Esophagus muscularis mucosa (tissue), 4 donors: ENCODE measurements at regions not wholly inside any gene's neighbourhood (a gene's known extent, or its start where the extent isn't known, plus 50 kb on each side); places are given as distances from the start of the nearest gene placed in this dataset.

Source experiments
- DNase-seq: peaks from one replicate; pipeline ENCODE4 v3.0.0-alpha.2; 2017; ENCODE audit errors: extremely low spot score
- H3K27ac ChIP-seq, 4 donors: fragments of 200-600 bp; sonication (generic); replicated peaks in 1 of 4; 1 replicate in 3 of 4; 2 replicates in 1 of 4; pipeline ENCODE4 v1.5.1; 2016 to 2019; ENCODE audit warnings: mild to moderate bottlenecking in 1 of 4
- H3K27me3 ChIP-seq, 4 donors: fragments of 200-600 bp; sonication (generic); one replicate each; pipeline versions ENCODE4 v1.5.1 to v1.6.0; 2016 to 2019
- H3K36me3 ChIP-seq, 4 donors: fragments of 200-600 bp; sonication (generic); one replicate each; pipeline ENCODE4 v1.5.1; 2016 to 2019
- H3K4me1 ChIP-seq, 4 donors: fragments of 200-600 bp; sonication (generic); one replicate each; pipeline ENCODE4 v1.5.1; 2016 to 2019
- H3K4me3 ChIP-seq, 4 donors: fragments of 200-600 bp; sonication (generic); 1 replicate in 2 of 4; 2 replicates in 2 of 4; pipeline ENCODE4 v1.5.1; 2016 to 2019; ENCODE audit warnings: mild to moderate bottlenecking in 4 of 4, moderate library complexity in 1 of 4
- H3K9me3 ChIP-seq, 4 donors: fragments of 200-600 bp; sonication (generic); 1 replicate in 3 of 4; 2 replicates in 1 of 4; pipeline ENCODE4 v1.5.1; 2016 to 2019
- EP300 ChIP-seq: sonication (generic); formaldehyde crosslinking; IDR thresholded peaks from one replicate; pipeline ENCODE4 v1.6.1; 2017; ENCODE audit warnings: antibody characterized with exemption
- POLR2A ChIP-seq: fragments of 450-650 bp; IDR thresholded peaks from one replicate; pipeline ENCODE4 v1.6.1; 2017; ENCODE audit warnings: antibody characterized with exemption, moderate library complexity, mild to moderate bottlenecking, low read depth
- POLR2AphosphoS5 ChIP-seq, 2 donors: sonication (generic); formaldehyde crosslinking; IDR thresholded peaks; one replicate each; pipeline ENCODE4 v1.6.1; 2017; ENCODE audit warnings: antibody characterized with exemption in 2 of 2
- WGBS: methylation state at CpG from one replicate; pipeline ENCODE4 v1.1.5; 2018; 5-methylcytosine and 5-hydroxymethylcytosine counted together
- intact Hi-C: fragments of 100-400 bp; cut with DNase I; formaldehyde crosslinking; loops from one replicate; pipeline ENCODE4 v1.15.1; 2023
- TF ChIP-seq, protein P1 (sequence below), 3 experiments: fragments of 200-600 bp in 2 of 3; fragments of 450-650 bp in 1 of 3; sonication (generic) in 2 of 3; IDR thresholded peaks; one replicate each; pipeline ENCODE4 v1.5.1; 2017 to 2019; ENCODE audit warnings: antibody characterized with exemption in 3 of 3, mild to moderate bottlenecking in 2 of 3, moderate library complexity in 1 of 3

GRCh38 chr2:16135196-16135912 lies 195.0 kb downstream of the MYCN start:
- peak; percentile 84 for DNase-seq
- H3K9me3 ChIP-seq, result no peaks in the 10 kb centered on the region
- H3K27me3 ChIP-seq, result no peaks in the 10 kb centered on the region
- TF ChIP-seq POLR2A (no peak), EP300 (no peak), POLR2AphosphoS5 (IDR thresholded peaks at IDR 0.05) (no peak)
- TF ChIP-seq, protein P1, sequence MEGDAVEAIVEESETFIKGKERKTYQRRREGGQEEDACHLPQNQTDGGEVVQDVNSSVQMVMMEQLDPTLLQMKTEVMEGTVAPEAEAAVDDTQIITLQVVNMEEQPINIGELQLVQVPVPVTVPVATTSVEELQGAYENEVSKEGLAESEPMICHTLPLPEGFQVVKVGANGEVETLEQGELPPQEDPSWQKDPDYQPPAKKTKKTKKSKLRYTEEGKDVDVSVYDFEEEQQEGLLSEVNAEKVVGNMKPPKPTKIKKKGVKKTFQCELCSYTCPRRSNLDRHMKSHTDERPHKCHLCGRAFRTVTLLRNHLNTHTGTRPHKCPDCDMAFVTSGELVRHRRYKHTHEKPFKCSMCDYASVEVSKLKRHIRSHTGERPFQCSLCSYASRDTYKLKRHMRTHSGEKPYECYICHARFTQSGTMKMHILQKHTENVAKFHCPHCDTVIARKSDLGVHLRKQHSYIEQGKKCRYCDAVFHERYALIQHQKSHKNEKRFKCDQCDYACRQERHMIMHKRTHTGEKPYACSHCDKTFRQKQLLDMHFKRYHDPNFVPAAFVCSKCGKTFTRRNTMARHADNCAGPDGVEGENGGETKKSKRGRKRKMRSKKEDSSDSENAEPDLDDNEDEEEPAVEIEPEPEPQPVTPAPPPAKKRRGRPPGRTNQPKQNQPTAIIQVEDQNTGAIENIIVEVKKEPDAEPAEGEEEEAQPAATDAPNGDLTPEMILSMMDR (IDR thresholded peaks at IDR 0.05), result no peak
- H3K4me1 ChIP-seq, result no peaks in the 10 kb centered on the region
- H3K27ac ChIP-seq, result no peak overlapping the region
- H3K4me3 ChIP-seq, result no peak overlapping the region
- no peaks in the 10 kb centered on the region for H3K36me3 ChIP-seq
- intact Hi-C loops, result no loop called here

- no peaks in the 10 kb centered on the region for H3K27me3 ChIP-seq
- H3K9me3 ChIP-seq, result no peaks in the 10 kb centered on the region
- 88% methylated on average over 8 of the region's 9 CpGs for WGBS
- no peak overlapping the region for H3K27ac ChIP-seq
- peak; percentile 82 for DNase-seq
- intact Hi-C loops, result no loop called here
- no peak overlapping the region for H3K4me3 ChIP-seq
- TF ChIP-seq EP300 (no peak), POLR2A (no peak), POLR2AphosphoS5 (IDR thresholded peaks at IDR 0.05) (no peak)
- TF ChIP-seq, protein P1 (IDR thresholded peaks at IDR 0.05), result no peak
- H3K4me1 ChIP-seq, result no peaks in the 10 kb centered on the region
- H3K36me3 ChIP-seq, result no peaks in the 10 kb centered on the region
These were observed 194.3 kb downstream of the MYCN start for GRCh38 chr2:16134436-16135165.

GRCh38 chr2:16130906-16131400 lies 190.6 kb downstream of the MYCN start:
- no peak for TF ChIP-seq POLR2A
- TF ChIP-seq, protein P1 (IDR thresholded peaks at IDR 0.05), result no peak
- no peak for TF ChIP-seq EP300
- TF ChIP-seq POLR2AphosphoS5 (IDR thresholded peaks at IDR 0.05), result no peak
- H3K27ac ChIP-seq, result no peak overlapping the region
- no peaks in the 10 kb centered on the region for H3K36me3 ChIP-seq
- 78% methylated on average over 7 of the region's 8 CpGs for WGBS
- H3K4me1 ChIP-seq, result no peaks in the 10 kb centered on the region
- intact Hi-C loops, result no loop called here
- no peaks in the 10 kb centered on the region for H3K9me3 ChIP-seq
- no peaks in the 10 kb centered on the region for H3K27me3 ChIP-seq
- no peak for DNase-seq
- no peak overlapping the region for H3K4me3 ChIP-seq

GRCh38 chr2:16130541-16130880 lies 190.2 kb downstream of the MYCN start:
- WGBS, result 87% methylated on average over 5 of the region's 5 CpGs

GRCh38 chr2:16129716-16130540 lies 189.6 kb downstream of the MYCN start:
- no peak overlapping the region for H3K27ac ChIP-seq
- no peaks in the 10 kb centered on the region for H3K4me1 ChIP-seq
- no peaks in the 10 kb centered on the region for H3K36me3 ChIP-seq
- H3K27me3 ChIP-seq, result peaks cover 0 to 3% (median 0%) of the 10 kb centered on the region in 4 donors
- TF ChIP-seq POLR2A (no peak), POLR2AphosphoS5 (IDR thresholded peaks at IDR 0.05) (no peak), EP300 (no peak)
- TF ChIP-seq, protein P1 (IDR thresholded peaks at IDR 0.05), result no peak
- WGBS, result 93% methylated on average over 8 of the region's 8 CpGs
- no peaks in the 10 kb centered on the region for H3K9me3 ChIP-seq
- DNase-seq, result peak; percentile 47
- intact Hi-C loops, result no loop called here
- H3K4me3 ChIP-seq, result no peak overlapping the region

More at GRCh38 chr2:16130541-16130880, 190.2 kb downstream of the MYCN start:
- no peaks in the 10 kb centered on the region for H3K36me3 ChIP-seq
- peak; percentile 79 for DNase-seq
- no peaks in the 10 kb centered on the region for H3K4me1 ChIP-seq
- no peak overlapping the region for H3K27ac ChIP-seq
- no peaks in the 10 kb centered on the region for H3K9me3 ChIP-seq
- intact Hi-C loops, result no loop called here
- no peak overlapping the region for H3K4me3 ChIP-seq
- H3K27me3 ChIP-seq, result peaks cover 0 to 3% (median 0%) of the 10 kb centered on the region in 4 donors
- no peak for TF ChIP-seq EP300
